HG03025 (cell line): ENCODE measurements at regions not wholly inside any gene's neighbourhood (a gene's known extent, or its start where the extent isn't known, plus 50 kb on each side); places are given as distances from the start of the nearest gene placed in this dataset.

Experiments used
- ATAC-seq: cut with Tn5 transposase; IDR thresholded peaks from one replicate; pipeline ENCODE4 v1.9.1; 2021; ENCODE audit warnings: mild to moderate bottlenecking, moderate library complexity; ENCODE audit not compliant: unreplicated experiment, low FRiP score

DNA sequence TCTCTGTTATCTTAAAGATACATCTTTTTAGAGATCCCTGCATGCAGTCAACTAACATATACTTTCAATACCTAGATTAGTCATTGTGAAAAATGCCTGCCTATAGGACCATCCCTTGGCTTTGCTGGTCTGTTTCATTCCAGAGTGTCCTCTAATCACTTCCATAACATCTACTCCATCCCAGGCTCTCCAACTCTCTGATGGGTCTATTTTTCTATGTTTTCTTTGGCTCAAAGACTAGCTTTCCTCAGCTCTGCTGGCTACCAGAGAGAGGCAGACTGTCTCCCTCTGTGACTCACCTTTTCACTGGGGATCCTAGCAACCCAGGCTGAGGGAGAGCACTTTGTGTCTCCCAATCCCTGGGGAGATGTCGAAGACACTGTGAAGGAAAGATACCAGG is 547.7 kb upstream of the MCTP2 start:
- ATAC-seq, result no peak

DNA sequence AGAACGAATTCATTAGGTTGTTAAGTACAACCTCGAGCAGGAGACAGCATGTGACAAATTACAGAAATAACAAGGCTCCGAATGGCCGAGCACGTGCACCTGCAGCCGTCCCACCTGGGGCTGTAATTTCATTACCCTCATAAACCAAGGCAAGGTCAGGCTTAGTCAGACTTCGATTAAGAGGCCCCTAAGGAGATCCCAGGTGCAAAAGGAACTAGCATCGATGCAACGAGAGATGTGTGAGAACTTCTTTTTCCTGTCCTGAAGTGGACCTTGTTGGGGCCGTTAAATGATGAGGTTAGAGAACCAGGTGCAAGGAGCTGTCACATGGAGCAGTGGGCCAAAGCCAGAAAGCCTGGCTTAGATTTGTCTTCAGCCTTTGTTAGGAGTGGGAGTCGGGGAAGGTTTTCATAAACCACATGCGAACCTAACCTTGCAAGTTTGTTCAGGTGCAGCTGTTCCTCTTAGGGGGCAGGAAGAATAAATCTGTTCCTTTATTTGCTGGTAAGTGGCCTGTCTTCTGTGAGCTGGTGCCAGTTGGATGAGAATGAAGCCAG is 559.9 kb upstream of the MCTP2 start:
- no peak for ATAC-seq

DNA sequence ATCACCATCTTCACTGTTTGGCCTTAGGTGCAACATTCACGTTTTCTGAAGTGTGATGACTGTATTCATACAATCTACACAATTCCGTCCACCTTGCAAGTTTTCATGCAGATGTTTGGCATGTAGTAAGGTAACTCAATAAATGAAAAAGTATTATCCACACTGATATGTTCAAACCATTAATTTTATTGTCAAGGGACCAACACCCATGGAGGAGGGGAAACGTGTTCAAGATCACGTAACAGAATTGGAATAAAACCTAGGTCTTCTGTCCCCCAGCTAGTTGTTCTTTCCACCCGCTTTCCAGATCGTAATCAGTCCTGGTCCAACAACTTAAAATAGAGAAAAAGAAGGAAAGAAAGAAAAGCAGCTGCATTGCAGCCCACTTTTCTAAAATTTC is 560.4 kb upstream of the MCTP2 start:
- no peak for ATAC-seq

DNA sequence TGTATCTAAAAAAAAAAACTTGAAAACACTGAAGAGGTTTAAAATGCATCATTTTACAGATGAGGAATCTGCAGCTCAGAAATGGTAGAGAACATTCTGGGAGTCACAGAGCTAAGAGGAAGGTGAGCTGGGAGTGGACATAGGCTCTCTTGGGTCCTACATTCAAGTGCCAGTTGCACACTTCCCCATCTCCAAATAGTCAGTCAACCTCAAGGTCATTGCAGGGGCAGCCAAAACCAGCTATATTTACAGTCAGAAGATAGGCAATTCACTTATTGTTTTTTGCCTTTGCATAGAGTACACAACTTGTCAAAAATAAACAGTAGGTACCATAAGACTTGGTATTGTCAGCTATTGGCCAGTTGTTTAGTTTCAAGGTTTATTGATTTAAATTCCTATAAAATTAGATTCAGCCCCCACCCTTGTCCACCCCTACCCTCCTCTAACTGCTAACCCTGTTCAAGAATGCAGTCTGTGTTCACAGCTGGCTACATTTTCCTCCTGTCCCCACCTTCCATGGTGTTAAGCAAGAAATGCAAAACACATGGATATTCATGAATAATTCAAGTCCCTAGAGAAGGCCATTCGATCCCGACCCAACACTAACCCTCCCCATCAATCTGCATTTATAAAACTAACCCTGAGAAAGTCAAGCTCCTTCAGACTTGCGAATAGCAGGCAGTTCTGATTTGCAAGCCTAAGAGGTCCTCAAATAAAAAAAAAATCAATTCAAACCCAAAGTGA is 567.0 kb upstream of the MCTP2 start:
- no peak for ATAC-seq

DNA sequence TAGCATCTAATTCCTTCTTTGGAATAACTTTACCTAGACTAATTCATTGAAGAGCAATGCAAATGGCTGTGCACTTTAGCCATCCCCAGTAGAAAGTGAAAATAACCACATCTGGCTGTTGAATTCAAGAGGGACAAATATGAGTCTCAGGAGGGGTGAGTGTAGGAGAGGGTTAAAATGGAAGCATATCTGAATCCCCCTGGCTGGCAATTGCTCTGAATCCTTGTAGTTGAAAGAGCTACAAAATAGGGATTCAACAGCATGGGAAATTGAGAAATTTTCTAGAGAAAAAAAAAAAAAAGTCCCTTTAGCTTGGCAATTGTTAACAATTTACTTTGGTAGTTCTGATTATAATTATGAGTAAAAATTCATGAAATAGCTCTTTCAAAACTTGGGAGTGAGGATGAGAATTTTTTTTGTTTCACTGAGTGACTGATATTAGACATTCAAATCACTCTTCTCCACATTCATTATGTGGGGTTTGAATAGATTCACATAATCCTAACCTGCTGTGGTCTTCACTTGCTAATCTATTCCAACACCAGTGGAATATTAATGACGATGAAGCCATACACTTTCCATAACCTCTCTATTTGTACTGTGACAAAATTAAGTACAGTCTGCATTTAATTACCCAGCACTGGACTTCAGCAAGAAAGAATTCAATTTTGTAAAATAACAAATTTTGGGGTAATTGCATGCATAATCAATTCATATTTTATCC is 569.0 kb upstream of the MCTP2 start:
- ATAC-seq, result no peak

DNA sequence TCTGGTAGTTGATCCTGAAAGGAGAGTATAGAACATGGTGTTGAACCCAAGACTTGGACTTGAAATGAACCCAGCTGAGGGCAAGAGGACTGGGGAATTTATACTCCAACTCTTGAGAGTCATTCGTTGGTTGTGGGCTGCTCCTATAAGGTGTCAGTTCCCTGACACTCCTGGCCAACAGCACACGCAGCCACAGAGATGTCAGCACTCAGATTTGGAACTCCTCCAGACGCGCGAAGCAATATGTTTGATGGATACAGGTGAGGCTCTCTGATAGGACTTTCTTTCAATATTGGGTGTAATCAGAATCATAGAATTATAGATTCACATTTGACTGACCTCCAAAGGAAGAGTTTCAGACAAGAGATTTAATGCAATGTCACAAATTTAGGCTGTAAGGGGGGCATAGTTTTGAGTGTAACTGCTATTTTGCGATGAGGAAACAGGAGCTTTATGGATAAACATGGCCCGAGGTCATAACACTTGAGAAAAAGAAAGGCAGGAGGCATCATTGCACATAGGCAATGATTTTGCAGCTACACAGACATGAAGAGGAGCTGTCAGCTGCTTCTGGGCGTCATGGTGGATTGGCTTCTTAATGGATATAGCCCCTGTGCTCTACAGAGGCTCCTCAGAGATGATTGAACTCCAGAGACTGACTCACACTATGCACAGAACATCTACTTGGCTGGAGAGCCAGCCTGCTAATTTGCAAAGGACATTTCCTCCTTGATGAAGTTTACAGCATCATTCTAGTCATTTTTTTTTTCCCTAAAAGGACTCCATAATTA is 569.2 kb upstream of the RGMA start:
- no peak for ATAC-seq

DNA sequence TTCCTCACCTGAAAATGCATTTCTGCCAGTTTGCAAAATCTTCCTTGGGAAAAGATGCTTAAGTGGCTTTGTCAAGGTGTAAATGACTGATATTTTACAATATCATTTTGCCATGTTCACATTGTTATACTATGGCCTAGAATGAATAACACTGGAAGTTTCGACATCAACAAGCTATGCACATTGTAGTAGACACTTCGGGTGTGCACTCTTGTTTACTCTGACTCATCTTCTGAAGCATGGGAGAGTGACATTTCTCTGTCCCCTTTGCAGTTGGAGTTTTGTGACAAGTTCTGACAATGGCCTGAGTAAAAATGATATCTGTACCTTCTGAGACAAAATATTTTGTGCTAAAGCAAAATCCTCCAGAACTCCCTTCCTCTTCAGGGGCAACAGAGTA is 567.0 kb upstream of the RGMA start:
- ATAC-seq, result no peak

DNA sequence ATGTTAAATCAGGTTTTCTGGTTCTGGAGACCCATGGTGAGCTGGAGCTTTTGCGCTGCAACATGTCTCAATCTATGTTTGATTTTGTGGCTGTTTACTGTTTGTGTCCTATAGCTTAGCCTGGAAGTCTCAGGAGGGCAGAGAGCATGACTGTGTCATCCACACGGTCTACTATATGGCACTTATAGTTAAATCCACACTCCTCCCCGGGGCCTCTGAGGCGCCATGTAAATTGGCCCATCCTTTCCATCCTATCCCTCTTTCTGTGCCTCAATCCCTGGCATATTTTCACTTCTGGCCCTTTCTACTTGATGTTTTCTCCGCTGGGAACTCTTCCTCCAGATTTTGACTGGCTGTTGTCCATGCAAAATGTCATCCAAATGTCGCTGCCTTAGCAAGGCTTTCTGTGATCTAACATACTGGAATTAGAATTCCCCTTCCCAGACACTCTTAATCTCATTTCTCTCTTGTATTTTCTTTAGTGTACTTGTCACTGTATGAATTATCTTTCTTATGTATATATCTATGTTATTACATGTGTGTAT is 560.8 kb upstream of the RGMA start:
- no peak for ATAC-seq

DNA sequence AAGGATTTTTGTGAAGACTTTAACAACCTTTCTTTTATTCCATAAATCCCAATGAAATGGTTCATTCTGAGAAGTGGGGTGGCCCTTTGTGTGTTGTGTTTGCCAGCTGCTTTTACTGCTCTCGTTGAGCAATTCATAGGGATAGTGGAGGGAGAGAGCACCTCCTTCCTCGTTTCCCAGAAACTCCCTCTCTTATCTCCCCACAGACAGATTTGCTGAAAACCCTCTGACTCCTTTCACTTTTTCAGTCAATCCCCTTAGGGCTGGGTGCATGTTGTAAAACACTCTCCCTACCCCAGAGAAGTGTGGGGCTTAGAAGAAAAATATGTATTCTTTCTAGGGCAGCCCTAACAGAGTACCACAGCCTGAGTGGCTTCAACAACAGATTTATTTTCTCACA is 557.2 kb upstream of the RGMA start:
- ATAC-seq, result no peak

DNA sequence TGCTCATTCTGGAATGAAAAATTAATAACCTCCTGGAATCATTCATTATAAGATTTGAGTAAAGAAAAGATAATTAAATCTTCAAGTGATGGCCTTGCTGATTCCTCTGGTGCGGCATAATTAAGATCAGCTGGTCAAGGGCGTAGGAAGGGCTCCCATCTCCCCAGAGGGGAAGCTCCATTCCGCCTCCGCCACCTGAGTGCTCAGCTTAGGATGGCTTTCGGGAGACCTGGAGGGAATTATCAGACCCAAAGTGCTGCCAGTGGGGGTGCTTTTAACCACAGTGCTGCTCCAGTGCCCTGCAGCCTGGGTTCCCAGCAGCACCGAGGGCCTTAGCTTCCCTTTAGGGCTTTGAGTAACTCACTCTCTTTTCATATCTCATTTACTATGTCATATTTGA is 556.6 kb upstream of the RGMA start:
- ATAC-seq, result no peak

DNA sequence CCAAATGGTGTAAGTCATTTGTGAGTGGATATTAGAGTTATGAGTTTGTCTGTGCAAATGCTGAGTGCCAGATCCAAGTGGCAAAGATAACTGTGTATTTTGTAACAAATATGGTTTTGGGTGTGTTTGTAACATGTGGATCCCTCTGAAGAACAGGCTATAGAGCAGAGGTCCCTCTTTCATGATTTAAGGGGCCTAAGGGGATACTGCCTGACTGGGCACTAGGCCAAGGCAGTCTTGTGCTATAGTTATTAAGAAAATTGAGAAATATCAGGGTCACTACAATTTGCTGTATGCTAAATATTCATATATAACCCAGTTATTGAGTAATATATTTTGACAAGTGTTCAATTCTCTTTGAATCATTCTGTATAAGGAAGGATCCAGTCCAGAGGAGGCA is 555.6 kb upstream of the RGMA start:
- no peak for ATAC-seq

DNA sequence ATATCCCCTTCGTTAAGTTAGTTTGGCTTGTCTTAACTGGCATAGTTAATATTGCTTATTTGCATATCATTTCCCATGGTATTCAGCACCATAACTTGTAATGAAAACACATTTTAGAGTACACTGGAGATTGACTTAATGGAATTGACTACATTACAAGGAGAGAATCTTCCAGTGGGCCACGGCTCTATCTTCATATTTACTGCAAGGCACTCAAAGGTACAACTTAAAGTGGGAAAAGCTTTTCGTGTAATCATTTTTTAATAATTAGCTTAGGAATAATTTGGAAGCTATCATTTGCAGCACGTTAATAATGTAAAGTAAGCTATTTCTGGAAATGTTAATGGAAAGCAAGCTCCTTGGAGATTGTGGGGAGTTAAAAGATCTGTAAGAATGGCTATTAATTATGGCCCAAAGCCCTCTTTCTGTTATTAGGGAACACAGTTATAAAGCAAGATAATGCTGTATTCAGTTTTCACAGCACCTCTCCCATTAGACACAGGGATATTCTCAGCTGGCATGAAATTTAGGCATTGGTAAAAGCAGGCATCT is 551.5 kb upstream of the RGMA start:
- no peak for ATAC-seq

DNA sequence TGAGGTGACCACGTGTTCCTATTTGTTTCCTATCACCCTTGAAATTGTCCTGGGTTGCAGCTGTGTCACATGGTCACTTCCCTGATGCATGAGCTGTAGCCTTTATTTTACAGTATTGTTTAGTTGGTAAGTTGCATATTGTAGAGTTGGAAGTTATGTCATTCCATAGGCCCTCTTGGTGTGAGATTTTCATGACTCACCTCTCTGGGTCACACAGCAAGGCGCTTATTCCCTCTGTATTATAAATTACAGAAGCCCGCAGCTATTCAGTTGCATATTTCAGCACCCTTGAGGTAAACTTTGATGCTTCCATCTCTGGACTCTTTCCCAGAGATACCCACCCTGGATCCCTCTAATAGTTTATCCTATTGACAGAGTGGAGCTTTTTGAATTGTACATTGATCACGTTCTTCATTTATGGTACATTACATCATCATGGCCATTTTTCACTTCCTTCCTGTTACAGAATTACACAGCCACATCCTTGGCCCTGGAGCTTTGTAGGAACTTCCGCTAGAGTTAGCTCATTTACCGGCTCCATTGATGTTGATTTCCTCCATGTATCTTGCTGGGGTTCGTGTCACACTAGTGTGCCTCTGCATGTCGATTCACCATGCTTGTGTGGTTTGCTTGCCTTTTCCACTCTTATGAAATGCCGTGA is 543.1 kb upstream of the RGMA start:
- no peak for ATAC-seq

DNA sequence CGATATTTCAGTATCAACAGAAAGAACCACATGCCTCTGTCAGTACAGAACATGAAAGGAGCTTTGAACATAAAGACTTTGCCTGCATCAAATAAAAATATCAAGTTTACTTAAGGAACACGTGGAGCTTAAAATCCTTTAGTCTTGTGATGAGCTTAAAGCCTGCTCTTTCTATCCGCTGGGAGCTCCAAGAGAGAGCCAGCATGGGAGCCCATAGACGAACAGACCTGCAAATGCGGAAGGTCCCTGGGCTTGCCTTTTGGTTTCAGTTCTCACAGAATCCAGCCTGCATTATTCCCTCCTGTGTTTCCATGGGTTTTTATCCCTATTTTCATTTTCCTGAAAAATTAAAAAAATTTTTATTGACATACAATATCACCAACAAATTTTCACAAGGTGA is 530.6 kb upstream of the RGMA start:
- ATAC-seq, result no peak

DNA sequence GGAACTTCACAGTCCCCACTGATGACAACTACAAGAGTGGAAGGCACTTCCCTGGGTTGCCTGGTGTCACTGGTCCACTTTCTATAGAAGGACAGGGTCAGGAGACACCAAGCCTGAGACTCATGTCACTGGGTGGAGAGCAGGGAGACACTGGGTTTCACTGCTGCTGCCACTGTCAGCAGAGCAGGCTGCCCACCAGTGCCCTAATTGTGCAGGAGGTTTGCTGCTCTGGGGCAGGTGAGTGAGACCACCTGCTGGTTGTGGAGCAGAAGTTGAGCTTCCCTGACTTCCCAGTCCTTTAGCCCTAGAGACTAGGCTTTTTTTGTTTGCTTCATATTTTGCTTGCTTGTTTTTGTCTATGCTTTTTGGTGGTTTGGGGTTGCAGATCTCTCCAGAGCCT is 528.4 kb upstream of the RGMA start:
- ATAC-seq, result no peak

DNA sequence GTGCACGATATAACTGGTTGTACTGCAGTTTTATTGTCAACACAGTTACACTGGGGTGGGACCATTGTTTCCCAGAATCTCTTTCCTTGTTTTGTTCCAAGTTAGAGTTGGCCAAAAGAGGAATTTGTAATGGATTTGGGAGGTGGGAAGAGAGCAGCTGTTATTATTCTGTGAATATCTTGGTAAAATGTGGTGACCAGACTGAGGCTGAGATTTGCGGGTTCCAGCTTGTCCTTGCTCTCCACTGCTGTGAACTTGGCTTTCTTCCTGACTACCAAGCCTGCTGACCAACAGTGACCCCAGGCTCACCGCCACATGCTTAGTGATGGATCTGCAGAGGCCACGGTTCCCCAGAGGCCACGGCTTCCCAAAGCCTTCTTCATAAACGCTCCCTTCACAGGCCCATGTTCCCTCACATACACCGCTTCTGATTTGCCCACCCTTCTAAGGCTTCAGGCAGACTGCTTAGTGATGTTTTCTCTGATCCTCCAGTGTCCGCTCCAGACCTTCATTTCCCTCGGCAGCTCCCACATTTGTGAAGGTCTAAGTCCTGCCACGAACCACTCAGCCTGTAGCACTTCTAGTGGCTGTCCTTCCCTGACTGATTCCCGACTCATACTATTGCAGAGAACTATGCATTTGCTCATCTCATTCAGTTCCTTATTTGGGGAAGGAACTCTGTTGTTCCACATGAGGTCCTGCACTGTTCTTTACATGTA is 525.5 kb upstream of the RGMA start:
- no peak for ATAC-seq

DNA sequence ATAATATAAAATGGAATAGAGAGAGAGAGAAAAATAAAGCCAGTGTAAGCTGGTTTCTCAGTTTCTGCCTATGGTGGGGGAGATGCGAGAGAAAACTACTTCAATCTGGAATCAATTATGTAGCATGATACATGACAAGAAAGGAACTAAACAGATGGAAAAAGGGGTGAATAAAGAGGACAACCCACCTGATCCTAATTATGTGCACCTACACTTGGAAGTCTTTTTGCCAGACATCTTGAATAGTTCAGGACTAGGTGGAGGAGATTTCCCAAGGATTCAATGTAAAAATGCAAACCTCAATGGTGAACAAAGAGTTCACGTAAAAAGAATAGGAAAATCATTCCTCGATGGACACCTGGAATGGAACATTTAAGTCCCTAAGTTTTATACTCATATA is 524.4 kb upstream of the RGMA start:
- no peak for ATAC-seq

DNA sequence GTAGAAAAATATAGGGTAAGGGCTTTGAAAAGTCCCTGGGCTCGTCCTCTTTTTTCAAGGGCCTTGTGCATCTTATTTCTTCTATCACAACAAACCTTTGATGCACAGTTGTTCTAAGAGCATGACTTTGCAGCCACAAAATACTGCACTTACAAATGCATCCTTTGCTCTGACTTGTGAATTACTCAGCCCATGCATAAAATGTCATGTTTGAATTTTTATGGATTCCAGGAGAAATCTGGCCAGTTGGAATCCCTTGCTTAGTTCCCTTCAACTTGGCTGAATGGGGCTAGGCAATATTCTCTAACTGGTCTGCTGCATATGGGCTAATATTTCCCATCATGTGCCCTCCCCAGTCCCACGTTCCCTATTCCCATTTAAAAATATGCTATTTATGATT is 523.9 kb upstream of the RGMA start:
- no peak for ATAC-seq

DNA sequence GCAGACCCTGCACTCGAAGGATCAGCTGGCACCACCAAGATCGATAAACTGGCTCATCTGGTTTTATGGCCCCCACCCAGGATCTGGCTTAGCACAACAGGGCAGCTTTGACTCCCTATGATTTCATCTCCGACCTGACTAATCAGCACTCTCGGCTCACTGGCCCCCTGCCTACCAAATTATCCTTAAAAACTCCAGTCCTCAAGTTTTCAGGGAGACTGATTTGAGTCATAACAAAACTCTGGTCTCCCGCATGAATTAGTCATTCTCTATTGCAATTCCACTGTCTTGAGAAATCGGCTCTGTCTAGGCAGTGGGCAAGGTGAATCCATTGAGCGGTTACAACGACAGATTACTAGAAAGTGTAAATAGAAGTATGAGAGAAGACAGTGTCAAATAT is 521.9 kb upstream of the RGMA start:
- no peak for ATAC-seq
